Sigmoid colon (tissue), 6 donors: ENCODE measurements at regions not wholly inside any gene's neighbourhood (a gene's known extent, or its start where the extent isn't known, plus 50 kb on each side); places are given as distances from the start of the nearest gene placed in this dataset.
"Not testable (repeated sequence)": the region's sequence is repeated elsewhere in the genome, so short reads cannot be mapped to it uniquely, and the experiment has no call there.

Experiments used
- DNase-seq: peaks from one replicate; pipeline ENCODE4 v3.0.0-alpha.2; 2019
- H3K27ac ChIP-seq, 4 donors: fragments of 200-600 bp; sonication (generic); one replicate each; pipeline ENCODE4 v1.5.1; 2016 to 2019; ENCODE audit warnings: mild to moderate bottlenecking in 1 of 4
- H3K27me3 ChIP-seq, 3 donors: fragments of 200-600 bp; sonication (generic); one replicate each; pipeline ENCODE4 v1.5.1; 2019; ENCODE audit warnings: mild to moderate bottlenecking in 1 of 3
- H3K36me3 ChIP-seq, 4 donors: fragments of 200-600 bp; sonication (generic); one replicate each; pipeline ENCODE4 v1.5.1; 2016 to 2019
- H3K4me1 ChIP-seq, 4 donors: fragments of 200-600 bp; sonication (generic); one replicate each; pipeline ENCODE4 v1.5.1; 2017 to 2019
- H3K4me3 ChIP-seq, 4 donors: fragments of 200-600 bp; sonication (generic); one replicate each; pipeline ENCODE4 v1.5.1; 2017 to 2019; ENCODE audit warnings: mild to moderate bottlenecking in 2 of 4, moderate library complexity in 1 of 4
- H3K9me3 ChIP-seq, 4 donors: fragments of 200-600 bp in 3 of 4; sonication (generic) in 3 of 4; one replicate each; pipeline versions ENCODE4 v1.5.1 to v1.6.1; 2013 to 2019
- CTCF ChIP-seq, 4 experiments: fragments of 450-650 bp in 3 of 4; fragments of 200-600 bp in 1 of 4; IDR thresholded peaks; one replicate each; pipeline ENCODE4 v1.5.1; 2016 to 2019; ENCODE audit warnings: antibody characterized with exemption in 4 of 4, mild to moderate bottlenecking in 3 of 4, moderate library complexity in 2 of 4
- EP300 ChIP-seq, 4 donors: sonication (generic); formaldehyde crosslinking; IDR thresholded peaks; one replicate each; pipeline ENCODE4 v1.6.1; 2017; ENCODE audit warnings: antibody characterized with exemption in 4 of 4
- POLR2A ChIP-seq, 2 donors: fragments of 450-650 bp; IDR thresholded peaks; one replicate each; pipeline ENCODE4 v1.6.1; 2016; ENCODE audit warnings: antibody characterized with exemption in 2 of 2, mild to moderate bottlenecking in 2 of 2, moderate library complexity in 2 of 2
- POLR2AphosphoS5 ChIP-seq, 4 donors: sonication (generic); formaldehyde crosslinking; IDR thresholded peaks; one replicate each; pipeline ENCODE4 v1.6.1; 2017; ENCODE audit warnings: antibody characterized with exemption in 4 of 4
- WGBS, 2 donors: extraction: QIAGEN DNeasy Blood & Tissue Kit; methylation state at CpG; one replicate each; pipeline ENCODE4 v1.1.7; 2013; 5-methylcytosine and 5-hydroxymethylcytosine counted together
- intact Hi-C: fragments of 100-400 bp; cut with DNase I; formaldehyde crosslinking; loops from one replicate; pipeline ENCODE4 v1.15.1; 2023
- donor health status: healthy with polysubstance abuse.
- donor health status: healthy.

DNA sequence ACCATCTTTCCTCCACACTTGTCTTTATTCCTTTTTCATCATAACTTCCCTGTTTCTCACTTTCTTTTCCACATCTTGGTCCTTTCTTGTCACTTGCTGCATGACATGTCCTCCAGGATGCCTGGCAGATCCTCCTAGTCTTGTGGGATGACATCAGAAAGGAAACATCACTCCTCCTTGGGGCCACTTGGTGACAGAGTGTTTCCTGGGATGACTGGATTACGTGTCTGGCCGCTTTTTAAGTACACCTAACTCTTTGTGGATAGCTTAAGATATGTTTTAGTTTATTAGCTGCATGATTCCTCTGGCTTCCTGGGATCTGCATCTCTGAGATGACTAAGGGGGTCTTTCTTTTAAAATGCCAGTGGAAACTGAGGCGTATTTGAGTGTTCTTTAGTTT is 363.5 kb upstream of the FRG2C start:
- H3K27ac ChIP-seq = no peak overlapping the region
- H3K9me3 ChIP-seq = no peaks in the 10 kb centered on the region
- WGBS, 2 donors = 84 to 88% methylated on average over 3 of the region's 3 CpGs
- no peak for DNase-seq
- no peak overlapping the region for H3K4me3 ChIP-seq
- no peaks in the 10 kb centered on the region for H3K4me1 ChIP-seq
- TF ChIP-seq EP300 (IDR thresholded peaks at IDR 0.05) (no peak), CTCF (IDR thresholded peaks at IDR 0.05) (no peak), POLR2A (IDR thresholded peaks at IDR 0.05) (no peak), POLR2AphosphoS5 (IDR thresholded peaks at IDR 0.05) (no peak)
- H3K27me3 ChIP-seq = no peaks in the 10 kb centered on the region
- intact Hi-C loops = no loop called here
- H3K36me3 ChIP-seq = no peaks in the 10 kb centered on the region

DNA sequence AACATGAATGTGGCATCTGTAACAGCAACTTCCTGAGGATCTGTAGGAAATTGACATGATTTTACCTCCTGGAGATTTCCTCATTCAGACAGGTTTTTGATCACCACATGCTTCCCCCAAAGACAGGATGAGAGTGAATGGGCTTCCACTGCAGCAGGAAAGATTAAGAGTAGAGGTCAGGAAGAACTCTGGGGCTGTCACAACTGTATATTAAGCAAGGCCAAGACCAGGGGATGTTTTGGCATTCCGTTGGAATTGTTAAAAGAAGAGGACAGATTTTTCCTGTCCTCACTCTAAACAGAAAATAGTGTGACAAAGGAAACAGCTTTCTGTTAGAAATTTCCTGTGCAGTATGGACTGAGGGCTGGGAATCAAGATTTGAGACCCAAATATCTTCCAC is 363.1 kb upstream of the FRG2C start:
- DNase-seq, H3K27me3 ChIP-seq, intact Hi-C loops, H3K36me3 ChIP-seq, H3K27ac ChIP-seq, H3K9me3 ChIP-seq, H3K4me1 ChIP-seq, H3K4me3 ChIP-seq: not testable (repeated sequence)
- WGBS, 2 donors = 28 to 78% methylated on average over 1 of the region's 1 CpG

DNA sequence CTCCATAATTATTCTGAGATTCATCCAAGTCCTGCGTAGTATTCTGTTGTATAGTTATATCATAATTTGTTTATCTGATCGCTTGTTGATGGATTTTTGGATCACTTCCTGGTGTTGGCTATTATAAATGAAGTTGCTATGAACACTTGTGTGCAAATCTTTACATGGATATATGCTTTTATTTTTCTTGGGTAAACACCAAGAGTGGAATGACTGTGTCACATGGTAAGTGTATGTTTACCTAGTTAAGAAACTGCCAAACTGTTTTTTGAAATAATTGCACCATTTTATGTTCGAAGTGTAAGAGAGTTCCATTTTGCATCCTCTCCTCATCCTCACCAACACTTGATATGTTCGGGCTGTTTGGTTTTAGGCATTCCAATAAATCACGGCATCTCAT is 360.4 kb upstream of the FRG2C start:
- no peaks in the 10 kb centered on the region for H3K4me1 ChIP-seq
- no peak for DNase-seq
- H3K27me3 ChIP-seq = no peaks in the 10 kb centered on the region
- H3K4me3 ChIP-seq = no peak overlapping the region
- 19 to 66% methylated on average over 5 of the region's 5 CpGs for WGBS, 2 donors
- intact Hi-C loops = no loop called here
- H3K9me3 ChIP-seq = no peaks in the 10 kb centered on the region
- H3K27ac ChIP-seq = no peak overlapping the region
- TF ChIP-seq EP300 (IDR thresholded peaks at IDR 0.05) (no peak), POLR2A (IDR thresholded peaks at IDR 0.05) (no peak)
- no peaks in the 10 kb centered on the region for H3K36me3 ChIP-seq

DNA sequence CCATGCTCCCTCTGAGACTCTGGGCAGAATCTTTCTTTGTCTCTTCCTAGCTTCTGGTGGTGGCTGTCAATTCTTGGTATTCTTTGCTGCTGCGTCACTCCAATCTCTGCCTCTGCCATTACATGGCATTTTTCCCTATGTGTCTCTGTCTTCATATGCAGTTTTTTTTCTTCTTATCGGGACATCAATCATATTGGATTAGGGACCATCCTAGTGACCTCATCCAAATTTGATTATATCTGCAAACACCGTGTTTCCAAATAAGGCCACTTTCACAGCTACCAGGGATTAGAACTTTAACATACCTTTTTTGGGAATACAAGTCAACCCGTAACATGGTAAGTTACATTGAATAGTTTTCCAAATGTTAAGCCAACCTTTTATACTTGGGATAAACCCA is 358.2 kb upstream of the FRG2C start:
- H3K27me3 ChIP-seq = no peaks in the 10 kb centered on the region
- TF ChIP-seq CTCF (IDR thresholded peaks at IDR 0.05) = no peak
- TF ChIP-seq POLR2AphosphoS5 (IDR thresholded peaks at IDR 0.05) = no peak
- no peak for TF ChIP-seq POLR2A (IDR thresholded peaks at IDR 0.05)
- TF ChIP-seq EP300 (IDR thresholded peaks at IDR 0.05) = no peak
- no peak for DNase-seq
- H3K4me3 ChIP-seq = no peak overlapping the region
- no peaks in the 10 kb centered on the region for H3K9me3 ChIP-seq
- intact Hi-C loops = no loop called here
- 95 to 96% methylated on average over 4 of the region's 4 CpGs for WGBS, 2 donors
- no peaks in the 10 kb centered on the region for H3K36me3 ChIP-seq
- H3K27ac ChIP-seq = no peak overlapping the region
- no peaks in the 10 kb centered on the region for H3K4me1 ChIP-seq

DNA sequence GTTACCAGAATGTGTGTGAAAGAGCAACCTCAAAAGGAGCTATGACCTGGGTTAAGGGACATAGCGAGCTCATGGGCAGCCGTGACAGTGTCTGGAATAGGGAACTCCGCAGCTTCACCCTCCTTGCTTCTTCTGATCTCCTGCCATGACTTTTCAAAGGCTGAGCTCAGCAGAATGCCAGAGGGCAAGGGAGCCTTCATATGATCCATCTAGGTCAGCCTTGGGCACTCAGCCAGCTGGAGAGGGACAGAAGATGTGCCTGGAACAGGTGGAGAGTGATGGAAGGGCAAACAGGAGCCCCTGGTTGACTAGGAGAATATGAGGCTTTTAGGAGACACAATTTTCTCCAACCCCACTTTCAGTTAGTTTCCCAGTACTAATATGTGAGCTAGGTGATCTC is 352.8 kb upstream of the FRG2C start:
- DNase-seq, H3K36me3 ChIP-seq, H3K4me3 ChIP-seq, H3K9me3 ChIP-seq, H3K4me1 ChIP-seq, H3K27me3 ChIP-seq, intact Hi-C loops, H3K27ac ChIP-seq: not testable (repeated sequence)
- 90 to 99% methylated on average over 3 of the region's 3 CpGs for WGBS, 2 donors

DNA sequence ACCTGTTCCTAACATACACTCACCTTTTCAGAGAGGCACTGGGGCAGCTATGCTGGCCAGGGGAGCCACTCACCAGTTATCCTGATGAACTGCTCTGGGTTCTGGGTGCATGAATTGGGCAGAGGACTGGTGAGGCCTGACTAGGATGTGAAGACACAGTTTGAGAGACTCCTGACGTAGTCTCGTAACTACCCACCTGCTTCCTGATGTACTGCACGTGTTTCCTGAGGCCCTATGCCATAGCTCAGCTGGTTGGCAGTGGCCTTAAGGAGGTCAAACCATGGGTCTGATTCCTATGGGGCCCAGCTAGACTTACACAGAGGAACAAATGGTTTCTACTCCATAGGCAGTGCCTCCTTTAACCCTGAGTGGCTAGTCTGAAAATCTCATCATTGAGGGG is 351.7 kb upstream of the FRG2C start:
- 67 to 85% methylated on average over 3 of the region's 3 CpGs for WGBS, 2 donors
- H3K27me3 ChIP-seq, H3K27ac ChIP-seq, H3K4me1 ChIP-seq, H3K4me3 ChIP-seq, DNase-seq, intact Hi-C loops, H3K36me3 ChIP-seq, H3K9me3 ChIP-seq: not testable (repeated sequence)

GRCh38 chr3:75319776-75320175 is 344.4 kb upstream of the FRG2C start:
- H3K36me3 ChIP-seq, H3K4me3 ChIP-seq, H3K9me3 ChIP-seq, intact Hi-C loops, DNase-seq, H3K27me3 ChIP-seq, H3K27ac ChIP-seq, H3K4me1 ChIP-seq: not testable (repeated sequence)
- 65 to 82% methylated on average over 1 of the region's 1 CpG for WGBS, 2 donors

DNA sequence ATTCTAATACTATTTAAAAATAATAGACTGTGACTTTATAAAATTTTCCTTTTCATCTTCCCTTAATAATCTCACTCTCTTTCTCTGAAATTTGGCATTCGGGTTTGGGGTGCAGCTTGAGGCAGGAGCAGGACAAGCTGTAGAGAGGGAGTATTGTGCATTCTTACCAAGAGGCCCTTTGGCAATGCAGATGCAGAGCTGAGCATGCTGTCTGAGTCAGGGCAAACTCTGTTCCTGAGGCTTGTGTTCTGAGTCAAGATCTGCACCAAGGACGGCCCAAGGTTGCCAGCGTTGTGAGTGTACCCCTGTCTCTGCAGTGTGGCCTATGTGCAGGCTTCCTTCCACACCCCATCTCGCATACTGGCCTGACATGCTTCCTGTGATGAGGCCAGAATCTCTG is 343.8 kb upstream of the FRG2C start:
- Histone ChIP-seq H3K9me3 (no peaks in the 10 kb centered on the region), H3K27me3 (no peaks in the 10 kb centered on the region), H3K4me1 (no peaks in the 10 kb centered on the region), H3K36me3 (no peaks in the 10 kb centered on the region), H3K27ac (no peak overlapping the region), H3K4me3 (no peak overlapping the region)
- intact Hi-C loops = no loop called here
- WGBS, 2 donors = 90 to 92% methylated on average over 4 of the region's 4 CpGs
- DNase-seq = no peak
- TF ChIP-seq EP300 (IDR thresholded peaks at IDR 0.05) = no peak
- TF ChIP-seq POLR2AphosphoS5 (IDR thresholded peaks at IDR 0.05) = no peak
- no peak for TF ChIP-seq POLR2A (IDR thresholded peaks at IDR 0.05)
- TF ChIP-seq CTCF (IDR thresholded peaks at IDR 0.05) = no peak
